ENCODE measurements at regions not wholly inside any gene's neighbourhood (a gene's known extent, or its start where the extent isn't known, plus 50 kb on each side); places are given as distances from the start of the nearest gene placed in this dataset.

- no peak within 1 kb of the TSS for H3K4me3 ChIP-seq (ENCODE audit: control insufficient read depth, low read depth, low read length)
- no peak for DNase-seq (ENCODE audit: low read depth)
- TF ChIP-seq CTCF (conservative IDR thresholded peaks at IDR 0.05; ENCODE audit: control insufficient read depth, insufficient read depth, low read depth, low read length), result no peak
These were observed 267.2 kb downstream of the MFSD1 start, which contains the start of gene IQCJ for GRCh38 chr3:159069091-159069490. TSS of gene IQCJ (plus strand) at chr3:159069319.

GRCh38 chr3:159069866-159070425, 268.1 kb downstream of the MFSD1 start:
- no peak overlapping the region for H3K4me3 ChIP-seq (ENCODE audit: control insufficient read depth, low read depth, low read length)
- DNase-seq (ENCODE audit: low read depth), result no peak
- no peak for TF ChIP-seq CTCF (conservative IDR thresholded peaks at IDR 0.05; ENCODE audit: control insufficient read depth, insufficient read depth, low read depth, low read length)

- H3K4me3 ChIP-seq (ENCODE audit: control insufficient read depth, low read depth, low read length), result no peak overlapping the region
- no peak for TF ChIP-seq CTCF (conservative IDR thresholded peaks at IDR 0.05; ENCODE audit: control insufficient read depth, insufficient read depth, low read depth, low read length)
- no peak for DNase-seq (ENCODE audit: low read depth)
These were observed 273.2 kb downstream of the MFSD1 start for GRCh38 chr3:159074756-159075701.

- no peak for TF ChIP-seq CTCF (conservative IDR thresholded peaks at IDR 0.05; ENCODE audit: control insufficient read depth, insufficient read depth, low read depth, low read length)
- no peak overlapping the region for H3K4me3 ChIP-seq (ENCODE audit: control insufficient read depth, low read depth, low read length)
- peak; percentile 85 for DNase-seq (ENCODE audit: low read depth)
These were observed 276.0 kb downstream of the MFSD1 start for GRCh38 chr3:159077860-159078259.

- no peak overlapping the region for H3K4me3 ChIP-seq (ENCODE audit: control insufficient read depth, low read depth, low read length)
- no peak for DNase-seq (ENCODE audit: low read depth)
- no peak for TF ChIP-seq CTCF (conservative IDR thresholded peaks at IDR 0.05; ENCODE audit: control insufficient read depth, insufficient read depth, low read depth, low read length)
These were observed 278.4 kb downstream of the MFSD1 start for GRCh38 chr3:159080256-159080655.

GRCh38 chr3:159080821-159081220, 279.0 kb downstream of the MFSD1 start:
- TF ChIP-seq CTCF (conservative IDR thresholded peaks at IDR 0.05; ENCODE audit: control insufficient read depth, insufficient read depth, low read depth, low read length), result no peak
- no peak overlapping the region for H3K4me3 ChIP-seq (ENCODE audit: control insufficient read depth, low read depth, low read length)
- DNase-seq (ENCODE audit: low read depth), result no peak

Measured in fibroblast of mammary gland (primary cell).